HepG2 (cell line): ENCODE measurements at regions not wholly inside any gene's neighbourhood (a gene's known extent, or its start where the extent isn't known, plus 50 kb on each side); places are given as distances from the start of the nearest gene placed in this dataset.

Experiments
- ATAC-seq: fragments of 200-7000 bp; cut with Tn5 transposase; 3 replicates; pipeline ENCODE4 v1.9.1; 2020; ENCODE audit warnings: mild to moderate bottlenecking, moderate library complexity
- BruUV-seq: library from RNA; stranded (reverse); fragments of 400-500 nt; replicated peaks from 2 replicates; lab custom pipeline; 2021; lab: Mats Ljungman, UMichigan
- CTCF ChIA-PET: fragments of 300-600 bp; formaldehyde crosslinking; extraction: SDS; loops from one replicate; lab custom pipeline; 2021; ENCODE audit warnings: low total read pairs, inconsistent platforms, low intra/inter-chr PET ratio; lab: Yijun Ruan, JAX
- POLR2A ChIA-PET: fragments of 350-600 bp; sonication (Branson Sonifier 250); formaldehyde crosslinking; loops from one replicate; lab custom pipeline; 2020; ENCODE audit warnings: antibody characterized with exemption, inconsistent platforms; lab: Yijun Ruan, JAX
- DNase-seq: peaks from one replicate; pipeline ENCODE4 v3.0.0-alpha.2; 2015; ENCODE audit warnings: low spot score
- FAIRE-seq: peaks from 3 replicates; lab custom pipeline; 2011; peaks lifted over from hg19 to GRCh38; lab: Jason Lieb, UNC
- H2AFZ ChIP-seq: one replicate; pipeline ENCODE4 v1.6.1; 2011; ENCODE audit warnings: low read length, inconsistent platforms
- H3K27ac ChIP-seq: fragments of 300-600 bp; 3 replicates; pipeline ENCODE4 v1.8.0; 2011; ENCODE audit warnings: mixed run types, mild to moderate bottlenecking, mixed read lengths, low read length, inconsistent platforms; ENCODE audit not compliant: insufficient read depth; ENCODE audit errors: extremely low read length
- H3K27me3 ChIP-seq, 2 experiments: fragments of 200-600 bp in 1 of 2; 2 replicates in 1 of 2; 3 replicates in 1 of 2; pipeline versions ENCODE4 v1.6.0 to v1.8.0; 2011; ENCODE audit warnings: low read length in 2 of 2, mild to moderate bottlenecking in 2 of 2, moderate library complexity in 2 of 2, inconsistent platforms in 1 of 2; ENCODE audit not compliant: insufficient read depth in 2 of 2, control insufficient read depth in 1 of 2
- H3K36me3 ChIP-seq, 2 experiments: fragments of 200-600 bp in 1 of 2; replicated peaks in 1 of 2; 2 replicates in 1 of 2; 3 replicates in 1 of 2; pipeline versions ENCODE4 v1.5.1 to v1.8.0; 2011; ENCODE audit warnings: low read length in 2 of 2, inconsistent platforms in 1 of 2; ENCODE audit not compliant: insufficient read depth in 2 of 2, control insufficient read depth in 1 of 2
- H3K4me1 ChIP-seq: 2 replicates; pipeline ENCODE4 v1.5.1; 2012; ENCODE audit warnings: low read length, inconsistent platforms; ENCODE audit not compliant: insufficient read depth
- H3K4me2 ChIP-seq: 2 replicates; pipeline ENCODE4 v1.6.0; 2011; ENCODE audit warnings: low read depth, low read length, inconsistent platforms
- H3K4me3 ChIP-seq, 3 experiments: fragments of 200-600 bp in 1 of 3; sonication (generic), shearing (Covaris generic) in 1 of 3; replicated peaks in 1 of 3; 2 replicates each; pipeline ENCODE4 v1.5.1; 2011 to 2016; ENCODE audit warnings: low read length in 3 of 3, inconsistent platforms in 2 of 3, low read depth in 2 of 3, mild to moderate bottlenecking in 2 of 3, control low read depth in 1 of 3, mixed read lengths in 1 of 3; ENCODE audit not compliant: insufficient read depth in 1 of 3
- H3K79me2 ChIP-seq: one replicate; pipeline ENCODE4 v1.6.1; 2011; ENCODE audit warnings: low read length, inconsistent platforms; ENCODE audit not compliant: insufficient read depth
- H3K9ac ChIP-seq: 2 replicates; pipeline ENCODE4 v1.6.0; 2011; ENCODE audit warnings: mild to moderate bottlenecking, low read depth, low read length, inconsistent platforms; ENCODE audit not compliant: insufficient read depth
- H3K9me3 ChIP-seq: 2 replicates; pipeline ENCODE4 v1.5.1; 2012; ENCODE audit warnings: mild to moderate bottlenecking, low read length
- H4K20me1 ChIP-seq: 2 replicates; pipeline ENCODE4 v1.6.0; 2011; ENCODE audit warnings: inconsistent platforms, mild to moderate bottlenecking, low read length, moderate library complexity; ENCODE audit not compliant: insufficient read depth
- ADNP ChIP-seq: sonication (generic); formaldehyde crosslinking; IDR thresholded peaks from 2 replicates; pipeline ENCODE4 v1.4.0; 2020; ENCODE audit warnings: missing genetic modification reagents
- DNMT1 ChIP-seq: sonication (generic); formaldehyde crosslinking; IDR thresholded peaks from 2 replicates; pipeline ENCODE4 v1.5.1; 2020; ENCODE audit warnings: mild to moderate bottlenecking, missing genetic modification reagents
- JDP2 ChIP-seq: sonication (generic); formaldehyde crosslinking; IDR thresholded peaks from 2 replicates; pipeline ENCODE4 v1.8.1; 2022; ENCODE audit warnings: missing genetic modification reagents, borderline replicate concordance
- MXD4 ChIP-seq: IDR thresholded peaks from 2 replicates; pipeline ENCODE4 v1.6.1; 2016; ENCODE audit warnings: mild to moderate bottlenecking, missing biosample characterization, missing genetic modification reagents
- PTBP1 ChIP-seq: fragments of 200-400 bp; formaldehyde crosslinking; IDR thresholded peaks from 2 replicates; pipeline ENCODE4 v1.6.1; 2018; ENCODE audit warnings: low read length, low read depth; ENCODE audit not compliant: poor library complexity, severe bottlenecking
- SPEN ChIP-seq: sonication (generic); formaldehyde crosslinking; IDR thresholded peaks from 2 replicates; pipeline ENCODE4 v1.5.1; 2020; ENCODE audit warnings: low read depth, mild to moderate bottlenecking, missing genetic modification reagents
- SYNCRIP ChIP-seq: fragments of 200-400 bp; formaldehyde crosslinking; IDR thresholded peaks from 2 replicates; pipeline ENCODE4 v1.6.1; 2018; ENCODE audit warnings: mild to moderate bottlenecking, low read depth, low read length; ENCODE audit not compliant: insufficient read depth
- YEATS4 ChIP-seq: sonication (generic); formaldehyde crosslinking; IDR thresholded peaks from 2 replicates; pipeline ENCODE4 v1.4.0; 2020; ENCODE audit warnings: missing genetic modification reagents, borderline replicate concordance
- ZFP90 ChIP-seq: sonication (generic); formaldehyde crosslinking; IDR thresholded peaks from 2 replicates; pipeline ENCODE4 v1.8.0; 2022; ENCODE audit warnings: missing genetic modification reagents, mild to moderate bottlenecking, inconsistent platforms, borderline replicate concordance
- ZNF501 ChIP-seq: sonication (generic); formaldehyde crosslinking; IDR thresholded peaks from 2 replicates; pipeline ENCODE4 v1.5.1; 2020; ENCODE audit warnings: mild to moderate bottlenecking, moderate library complexity, missing genetic modification reagents
- ZNF7 ChIP-seq: IDR thresholded peaks from 2 replicates; pipeline ENCODE4 v1.6.1; 2016; ENCODE audit warnings: missing biosample characterization, missing genetic modification reagents
- WGBS: methylation state at CpG from one replicate; pipeline ENCODE4 v1.1.6; 2017; ENCODE audit warnings: low lambda C conversion rate; 5-methylcytosine and 5-hydroxymethylcytosine counted together
- in situ Hi-C: cut with HindIII; loops from 2 replicates; pipeline ENCODE4 v1.10.0; 2017; ENCODE audit warnings: low pct_unique_long_range_greater_than_20kb; ENCODE audit not compliant: extremely low pct_ligation_motif_present
- intact Hi-C: fragments of 100-400 bp; cut with micrococcal nuclease; formaldehyde crosslinking; loops from one replicate; pipeline ENCODE4 v1.10.0; 2022; ENCODE audit not compliant: unreplicated experiment
- TF ChIP-seq, protein P1 (sequence below): sonication (generic); formaldehyde crosslinking; IDR thresholded peaks from 2 replicates; pipeline ENCODE4 v1.5.1; 2020; ENCODE audit warnings: mild to moderate bottlenecking, missing genetic modification reagents, borderline replicate concordance
- TF ChIP-seq, protein P2 (sequence below): sonication (generic); formaldehyde crosslinking; IDR thresholded peaks from 2 replicates; pipeline ENCODE4 v1.4.0; 2020; ENCODE audit warnings: low read depth, missing genetic modification reagents

DNA sequence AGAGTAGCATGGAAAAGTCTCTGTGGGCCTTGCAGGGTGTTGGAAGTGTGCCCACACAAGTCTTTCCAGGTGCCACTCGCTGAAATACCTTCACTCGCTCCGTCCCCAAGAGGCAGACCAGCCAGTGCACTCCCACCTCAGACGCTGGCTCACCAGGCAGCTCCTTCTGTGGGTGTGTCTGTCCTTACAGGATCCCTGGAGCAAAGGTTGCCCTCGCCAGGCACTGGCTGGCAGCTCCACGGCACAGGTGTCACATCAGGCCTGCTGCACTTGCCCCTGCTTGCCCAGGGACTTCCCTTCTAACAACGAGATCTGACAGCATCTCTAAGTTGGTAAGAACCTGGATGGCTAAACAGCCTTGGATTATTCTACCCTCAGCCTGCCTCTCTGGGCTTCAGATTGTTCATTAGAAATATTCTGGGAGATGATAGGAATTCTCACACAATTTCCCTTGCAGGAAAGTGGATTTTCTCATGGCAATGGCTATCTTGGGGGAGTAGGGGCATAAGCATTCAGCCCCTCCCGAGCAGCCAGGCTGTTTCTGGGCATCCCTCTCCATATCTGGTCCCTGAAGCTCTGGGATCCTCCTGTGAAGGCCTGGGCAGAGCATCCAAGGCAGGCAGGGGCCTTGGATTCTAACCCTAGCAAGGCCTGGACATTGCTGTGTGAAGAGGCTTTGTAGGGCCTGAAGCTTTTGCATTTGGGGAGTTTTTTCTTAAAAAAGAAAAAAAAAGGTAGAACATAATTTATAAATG is 262.1 kb downstream of the MYCN start:
- FAIRE-seq: no peak
- POLR2A ChIA-PET: no interaction called here
- 0 out of 5 replicates have a peak, but pooled peaks cover 0 to 4% of the 10 kb centered on the region in 2 experiments for H3K27me3 ChIP-seq
- no peak overlapping the region for H3K9ac ChIP-seq
- H3K36me3 ChIP-seq: no peaks in the 10 kb centered on the region
- no TSS peak for BruUV-seq
- H3K79me2 ChIP-seq: no peaks in the 10 kb centered on the region
- ATAC-seq: no peak
- peaks cover 17% of the 10 kb centered on the region for H3K4me1 ChIP-seq
- CTCF ChIA-PET: no interaction called here
- H3K9me3 ChIP-seq: no peaks in the 10 kb centered on the region
- H3K4me2 ChIP-seq: no peak overlapping the region
- no peak overlapping the region for H3K27ac ChIP-seq
- in situ Hi-C loops: no loop called here
- TF ChIP-seq YEATS4 (no peak), DNMT1 (CRISPR knock-in tag) (no peak), ZNF501 (CRISPR knock-in tag) (no peak), SPEN (CRISPR knock-in tag) (no peak), ADNP (CRISPR knock-in tag) (no peak), ZFP90 (no peak), PTBP1 (no peak), JDP2 (no peak), ZNF7 (CRISPR knock-in tag) (no peak), SYNCRIP (no peak), MXD4 (CRISPR knock-in tag) (no peak)
- TF ChIP-seq, protein P1, sequence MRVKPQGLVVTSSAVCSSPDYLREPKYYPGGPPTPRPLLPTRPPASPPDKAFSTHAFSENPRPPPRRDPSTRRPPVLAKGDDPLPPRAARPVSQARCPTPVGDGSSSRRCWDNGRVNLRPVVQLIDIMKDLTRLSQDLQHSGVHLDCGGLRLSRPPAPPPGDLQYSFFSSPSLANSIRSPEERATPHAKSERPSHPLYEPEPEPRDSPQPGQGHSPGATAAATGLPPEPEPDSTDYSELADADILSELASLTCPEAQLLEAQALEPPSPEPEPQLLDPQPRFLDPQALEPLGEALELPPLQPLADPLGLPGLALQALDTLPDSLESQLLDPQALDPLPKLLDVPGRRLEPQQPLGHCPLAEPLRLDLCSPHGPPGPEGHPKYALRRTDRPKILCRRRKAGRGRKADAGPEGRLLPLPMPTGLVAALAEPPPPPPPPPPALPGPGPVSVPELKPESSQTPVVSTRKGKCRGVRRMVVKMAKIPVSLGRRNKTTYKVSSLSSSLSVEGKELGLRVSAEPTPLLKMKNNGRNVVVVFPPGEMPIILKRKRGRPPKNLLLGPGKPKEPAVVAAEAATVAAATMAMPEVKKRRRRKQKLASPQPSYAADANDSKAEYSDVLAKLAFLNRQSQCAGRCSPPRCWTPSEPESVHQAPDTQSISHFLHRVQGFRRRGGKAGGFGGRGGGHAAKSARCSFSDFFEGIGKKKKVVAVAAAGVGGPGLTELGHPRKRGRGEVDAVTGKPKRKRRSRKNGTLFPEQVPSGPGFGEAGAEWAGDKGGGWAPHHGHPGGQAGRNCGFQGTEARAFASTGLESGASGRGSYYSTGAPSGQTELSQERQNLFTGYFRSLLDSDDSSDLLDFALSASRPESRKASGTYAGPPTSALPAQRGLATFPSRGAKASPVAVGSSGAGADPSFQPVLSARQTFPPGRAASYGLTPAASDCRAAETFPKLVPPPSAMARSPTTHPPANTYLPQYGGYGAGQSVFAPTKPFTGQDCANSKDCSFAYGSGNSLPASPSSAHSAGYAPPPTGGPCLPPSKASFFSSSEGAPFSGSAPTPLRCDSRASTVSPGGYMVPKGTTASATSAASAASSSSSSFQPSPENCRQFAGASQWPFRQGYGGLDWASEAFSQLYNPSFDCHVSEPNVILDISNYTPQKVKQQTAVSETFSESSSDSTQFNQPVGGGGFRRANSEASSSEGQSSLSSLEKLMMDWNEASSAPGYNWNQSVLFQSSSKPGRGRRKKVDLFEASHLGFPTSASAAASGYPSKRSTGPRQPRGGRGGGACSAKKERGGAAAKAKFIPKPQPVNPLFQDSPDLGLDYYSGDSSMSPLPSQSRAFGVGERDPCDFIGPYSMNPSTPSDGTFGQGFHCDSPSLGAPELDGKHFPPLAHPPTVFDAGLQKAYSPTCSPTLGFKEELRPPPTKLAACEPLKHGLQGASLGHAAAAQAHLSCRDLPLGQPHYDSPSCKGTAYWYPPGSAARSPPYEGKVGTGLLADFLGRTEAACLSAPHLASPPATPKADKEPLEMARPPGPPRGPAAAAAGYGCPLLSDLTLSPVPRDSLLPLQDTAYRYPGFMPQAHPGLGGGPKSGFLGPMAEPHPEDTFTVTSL (CRISPR knock-in tag): no peak
- TF ChIP-seq, protein P2, sequence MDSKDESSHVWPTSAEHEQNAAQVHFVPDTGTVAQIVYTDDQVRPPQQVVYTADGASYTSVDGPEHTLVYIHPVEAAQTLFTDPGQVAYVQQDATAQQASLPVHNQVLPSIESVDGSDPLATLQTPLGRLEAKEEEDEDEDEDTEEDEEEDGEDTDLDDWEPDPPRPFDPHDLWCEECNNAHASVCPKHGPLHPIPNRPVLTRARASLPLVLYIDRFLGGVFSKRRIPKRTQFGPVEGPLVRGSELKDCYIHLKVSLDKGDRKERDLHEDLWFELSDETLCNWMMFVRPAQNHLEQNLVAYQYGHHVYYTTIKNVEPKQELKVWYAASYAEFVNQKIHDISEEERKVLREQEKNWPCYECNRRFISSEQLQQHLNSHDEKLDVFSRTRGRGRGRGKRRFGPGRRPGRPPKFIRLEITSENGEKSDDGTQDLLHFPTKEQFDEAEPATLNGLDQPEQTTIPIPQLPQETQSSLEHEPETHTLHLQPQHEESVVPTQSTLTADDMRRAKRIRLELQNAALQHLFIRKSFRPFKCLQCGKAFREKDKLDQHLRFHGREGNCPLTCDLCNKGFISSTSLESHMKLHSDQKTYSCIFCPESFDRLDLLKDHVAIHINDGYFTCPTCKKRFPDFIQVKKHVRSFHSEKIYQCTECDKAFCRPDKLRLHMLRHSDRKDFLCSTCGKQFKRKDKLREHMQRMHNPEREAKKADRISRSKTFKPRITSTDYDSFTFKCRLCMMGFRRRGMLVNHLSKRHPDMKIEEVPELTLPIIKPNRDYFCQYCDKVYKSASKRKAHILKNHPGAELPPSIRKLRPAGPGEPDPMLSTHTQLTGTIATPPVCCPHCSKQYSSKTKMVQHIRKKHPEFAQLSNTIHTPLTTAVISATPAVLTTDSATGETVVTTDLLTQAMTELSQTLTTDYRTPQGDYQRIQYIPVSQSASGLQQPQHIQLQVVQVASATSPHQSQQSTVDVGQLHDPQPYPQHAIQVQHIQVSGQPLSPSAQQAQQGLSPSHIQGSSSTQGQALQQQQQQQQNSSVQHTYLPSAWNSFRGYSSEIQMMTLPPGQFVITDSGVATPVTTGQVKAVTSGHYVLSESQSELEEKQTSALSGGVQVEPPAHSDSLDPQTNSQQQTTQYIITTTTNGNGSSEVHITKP (CRISPR knock-in tag): no peak
- TF ChIP-seq, all 625 proteins: peak for 0
- no peak for DNase-seq
- Histone ChIP-seq H2AFZ (no peak overlapping the region), H3K4me3 (no peak overlapping the region), H4K20me1 (no peaks in the 10 kb centered on the region)
- WGBS: 33% methylated on average over 8 of the region's 8 CpGs
- intact Hi-C loops: no loop called here
